Fibroblast of skin of scalp (primary cell): ENCODE measurements at regions not wholly inside any gene's neighbourhood (a gene's known extent, or its start where the extent isn't known, plus 50 kb on each side); places are given as distances from the start of the nearest gene placed in this dataset.
A peak's percentile ranks its signal among the peaks of the same experiment; 100 is the strongest.

Experiments used
- DNase-seq: peaks from one replicate; pipeline ENCODE4 v3.0.0-alpha.2; 2013

DNA sequence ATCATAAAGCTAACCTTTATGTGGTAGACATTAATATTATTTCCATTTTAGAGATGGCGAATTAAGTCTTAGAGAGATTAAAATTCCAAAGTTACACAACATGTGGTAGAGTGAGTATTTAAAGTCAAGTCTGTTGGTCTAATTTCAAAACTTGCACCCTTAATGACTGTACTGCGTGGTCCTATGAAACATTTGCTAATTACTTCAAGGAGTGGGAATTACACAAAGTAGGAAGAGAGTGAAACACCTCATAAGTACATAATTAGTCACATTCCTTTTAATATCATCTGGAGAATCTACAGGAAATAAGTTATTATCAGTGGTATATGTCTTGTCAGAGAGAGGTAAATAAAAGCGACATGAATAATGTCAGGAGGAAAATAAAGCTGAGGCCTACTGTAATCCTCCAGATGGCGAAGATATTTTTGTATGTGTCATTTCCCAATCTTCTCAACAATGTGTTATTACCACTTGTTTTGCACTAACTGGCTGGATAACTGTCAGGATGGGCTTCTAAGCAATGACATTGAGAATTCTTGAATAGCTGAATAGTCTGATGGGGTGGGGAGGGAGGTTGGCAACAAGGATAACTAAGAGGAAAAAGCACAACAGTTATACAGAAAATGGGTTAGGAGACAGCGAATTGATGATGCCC is 95.5 kb downstream of the TNFSF18 start:
- DNase-seq, result peak; percentile 93

DNA sequence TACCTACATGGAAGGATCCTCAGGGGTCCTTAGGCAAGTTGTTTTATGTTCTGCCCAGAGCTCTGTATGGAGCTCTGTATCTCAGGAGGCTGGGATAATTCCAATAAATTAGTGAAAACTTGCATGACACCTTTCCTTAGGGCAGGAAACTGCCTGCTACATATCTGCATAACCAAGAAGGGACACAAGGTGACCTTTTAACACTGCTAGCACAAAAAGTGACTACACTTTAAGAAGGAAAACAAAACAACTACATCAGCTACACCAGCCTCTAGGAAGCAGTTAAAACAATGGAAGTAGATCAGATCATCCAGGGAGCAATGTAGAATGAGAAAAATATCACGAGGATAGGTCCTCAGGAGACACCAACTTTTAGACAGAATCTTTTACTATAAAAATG is 93.9 kb downstream of the TNFSF18 start:
- DNase-seq, result no peak

DNA sequence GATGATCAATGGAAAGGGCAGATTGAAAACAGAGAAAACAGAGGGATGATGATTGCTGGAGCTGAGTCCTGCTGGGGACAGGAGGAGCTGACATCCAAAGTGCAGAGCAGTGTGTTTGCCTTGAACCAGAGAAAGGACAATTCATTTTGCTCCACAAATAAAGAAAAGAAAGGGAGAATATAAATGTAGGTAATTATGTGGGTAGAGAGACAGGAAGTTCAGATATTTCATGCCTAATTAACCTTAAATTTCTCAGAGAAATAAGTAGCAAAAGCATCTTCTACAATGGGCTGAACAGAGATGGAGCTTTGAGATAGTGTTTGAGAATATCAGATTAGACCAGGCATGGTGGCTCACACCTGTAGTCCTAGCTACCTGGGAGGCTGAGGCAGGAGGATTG is 93.2 kb downstream of the TNFSF18 start:
- DNase-seq, result no peak

DNA sequence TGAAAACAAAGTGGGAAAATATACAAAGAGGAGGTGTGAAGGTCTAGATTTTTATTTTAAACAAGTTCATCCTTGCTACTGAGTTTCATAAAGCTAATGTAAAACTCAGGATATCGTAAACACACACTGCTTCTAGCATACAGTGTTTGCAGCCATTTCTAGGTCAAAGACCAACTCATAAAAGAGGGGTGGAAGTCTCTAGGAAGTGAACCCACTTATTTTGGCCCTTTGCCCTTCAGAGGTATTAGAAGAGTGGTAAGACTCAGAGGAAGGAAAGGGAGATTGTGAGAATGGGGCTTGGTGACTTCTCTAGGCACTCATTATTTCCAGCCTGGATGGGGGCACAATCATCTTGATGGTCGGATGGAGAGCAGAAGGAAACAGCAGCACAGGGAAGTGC is 91.2 kb downstream of the TNFSF18 start:
- no peak for DNase-seq

DNA sequence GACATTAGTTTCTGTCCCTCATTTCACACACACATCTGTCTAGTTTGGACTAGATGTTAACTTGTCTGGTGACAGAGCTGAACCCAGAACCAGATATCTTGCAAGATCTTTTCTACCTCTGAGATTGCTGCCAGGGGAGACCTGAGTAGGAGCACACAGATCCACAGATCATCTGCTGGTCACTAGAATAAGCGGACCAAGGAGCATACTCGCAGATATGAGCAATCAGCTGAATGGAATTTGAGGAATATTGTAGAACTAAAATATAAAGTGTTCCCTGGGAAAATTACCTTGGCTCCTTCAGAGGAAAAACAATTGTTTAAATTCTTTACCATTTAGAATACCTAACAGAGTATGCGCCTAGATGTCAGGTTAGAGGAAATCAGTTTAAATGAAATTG is 90.7 kb downstream of the TNFSF18 start:
- peak; percentile 62 for DNase-seq

DNA sequence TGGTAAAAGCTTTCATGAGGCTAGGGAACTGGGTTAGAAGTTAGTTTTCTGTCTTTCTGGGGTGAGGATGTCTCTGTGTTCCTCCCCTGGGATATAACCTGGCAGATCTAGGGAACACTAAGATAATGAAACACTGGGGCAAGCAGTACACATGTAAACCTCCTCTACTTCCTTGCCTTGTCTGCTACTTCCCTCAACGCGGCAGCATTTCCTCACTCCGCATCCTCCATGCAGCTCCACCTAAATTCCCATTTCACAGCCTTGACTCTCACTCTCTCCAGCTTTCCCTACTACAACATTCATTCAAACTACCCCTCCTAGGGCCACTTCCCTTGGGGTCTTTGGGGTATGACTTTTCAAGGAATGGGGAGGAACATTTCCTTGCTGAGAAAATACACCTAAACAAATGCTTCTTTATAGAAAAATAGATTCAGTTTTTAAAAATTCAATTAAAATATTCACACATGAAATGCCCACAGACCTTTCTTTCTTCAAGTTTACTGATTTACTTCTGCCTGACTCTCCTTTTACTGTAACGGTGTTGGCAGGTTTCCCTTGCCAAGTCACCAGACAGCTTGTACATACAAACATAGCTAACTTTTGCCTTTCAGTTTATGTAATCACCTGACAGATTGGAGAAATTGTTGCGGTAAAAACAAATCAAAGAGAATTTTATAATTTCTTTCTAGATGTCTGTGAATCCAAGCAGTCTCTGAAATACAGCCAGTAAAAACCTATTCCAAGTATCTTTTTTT is 90.1 kb downstream of the TNFSF18 start:
- no peak for DNase-seq

DNA sequence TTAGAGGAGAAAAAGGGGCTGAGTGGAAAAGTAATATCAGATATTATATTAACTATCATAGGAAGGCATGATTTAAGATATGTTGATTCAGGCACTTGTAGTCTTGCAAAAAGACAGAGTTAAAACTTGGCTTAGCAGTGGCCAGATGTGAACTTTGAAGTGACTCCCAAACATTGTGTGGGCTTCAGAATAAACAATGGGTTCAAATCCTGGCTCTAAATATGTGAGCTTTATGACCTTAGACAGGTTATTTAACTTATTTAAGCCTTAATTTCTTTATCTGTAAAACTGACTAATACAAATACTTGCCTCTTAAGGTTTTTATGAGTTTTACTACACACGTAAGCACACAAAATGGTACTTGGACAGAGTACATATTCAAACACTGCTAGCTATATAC is 85.9 kb downstream of the TNFSF18 start:
- DNase-seq, result no peak

DNA sequence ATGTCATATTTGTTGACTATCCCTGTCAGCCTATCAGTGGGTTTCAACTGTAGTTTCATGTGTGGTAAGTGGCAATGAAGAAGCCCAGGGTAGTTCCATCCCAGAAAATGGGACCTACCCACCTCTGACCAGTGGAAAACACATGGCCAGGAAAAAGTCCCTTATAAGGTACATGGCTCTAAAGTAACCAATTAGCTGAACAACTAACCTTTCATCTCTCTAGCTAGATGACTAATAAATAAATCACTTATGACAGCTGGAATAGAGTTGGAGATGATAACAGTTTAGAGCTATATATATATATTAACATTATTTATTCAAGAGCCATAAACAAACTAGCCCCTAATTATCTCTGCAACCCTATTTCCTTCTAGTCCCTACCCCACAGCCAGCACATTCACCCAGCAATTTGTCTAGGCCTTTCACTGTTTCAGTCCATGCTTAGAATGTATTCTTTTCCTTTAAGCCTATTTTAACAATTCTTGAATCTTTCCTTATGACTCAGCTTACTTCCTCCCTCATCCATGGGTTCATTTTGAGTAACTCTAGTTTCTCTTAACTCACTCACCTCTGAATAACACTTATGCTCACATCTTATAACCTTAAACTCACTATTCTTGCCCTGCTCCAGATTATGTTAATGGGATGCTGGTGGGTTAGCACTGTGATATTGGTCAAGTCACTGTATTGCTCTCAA is 83.7 kb downstream of the TNFSF18 start:
- DNase-seq, result no peak

DNA sequence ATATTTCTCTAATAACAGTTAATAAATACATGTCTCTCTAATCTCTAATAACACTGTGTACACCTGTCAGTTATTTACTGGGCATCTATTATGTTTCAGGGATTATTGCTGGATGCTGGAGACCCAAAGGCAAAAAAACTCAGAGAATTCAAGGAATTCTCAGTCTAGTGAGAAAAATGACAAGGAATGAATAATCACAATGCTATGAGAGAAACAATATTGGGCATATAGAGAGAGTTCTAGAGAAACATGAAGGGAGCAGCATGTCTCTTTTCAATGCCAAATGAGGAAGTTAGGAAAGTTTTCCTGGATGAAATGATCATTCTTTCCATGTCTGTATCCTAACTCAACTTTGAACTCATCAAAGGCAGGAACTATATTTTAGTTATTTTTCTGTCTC is 82.8 kb downstream of the TNFSF18 start:
- peak; percentile 70 for DNase-seq

DNA sequence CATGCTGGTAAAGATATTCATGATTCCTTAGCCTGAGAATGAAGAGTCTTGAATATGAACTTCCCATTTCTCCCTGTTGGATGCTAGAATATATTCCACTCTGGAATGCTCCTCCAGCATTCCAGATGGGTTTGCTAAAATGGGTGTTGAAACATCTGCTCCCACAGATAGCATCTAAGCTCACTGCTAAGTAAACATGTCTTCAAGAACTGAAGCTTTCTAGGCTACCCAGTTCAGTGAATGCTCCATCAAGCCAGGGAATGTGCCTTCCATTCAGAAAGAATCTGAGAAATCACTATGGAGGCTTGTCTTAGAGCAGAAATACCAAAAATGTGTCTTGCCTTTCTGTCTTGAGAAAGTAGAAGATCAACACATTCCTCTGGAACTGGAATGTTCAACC is 81.1 kb downstream of the TNFSF18 start:
- peak; percentile 98 for DNase-seq

DNA sequence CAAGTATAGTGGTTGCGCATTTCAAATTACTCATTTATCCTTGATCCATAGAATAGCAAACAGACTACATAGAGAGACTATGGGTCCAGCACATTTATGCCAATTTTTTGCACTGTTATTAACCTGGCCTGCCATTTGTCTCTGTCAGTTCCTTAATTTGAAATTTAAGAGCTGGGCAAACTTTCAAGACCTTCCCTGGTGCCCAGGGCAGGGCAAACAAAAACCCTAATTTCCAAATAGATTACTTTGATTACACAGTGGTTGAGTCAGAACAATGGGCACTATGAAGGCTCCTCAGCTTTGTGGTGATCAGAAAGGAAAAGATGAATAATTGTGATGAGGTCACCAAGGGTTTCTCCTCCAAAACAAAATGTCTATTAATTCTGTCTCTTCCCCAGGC is 80.6 kb downstream of the TNFSF18 start:
- no peak for DNase-seq

DNA sequence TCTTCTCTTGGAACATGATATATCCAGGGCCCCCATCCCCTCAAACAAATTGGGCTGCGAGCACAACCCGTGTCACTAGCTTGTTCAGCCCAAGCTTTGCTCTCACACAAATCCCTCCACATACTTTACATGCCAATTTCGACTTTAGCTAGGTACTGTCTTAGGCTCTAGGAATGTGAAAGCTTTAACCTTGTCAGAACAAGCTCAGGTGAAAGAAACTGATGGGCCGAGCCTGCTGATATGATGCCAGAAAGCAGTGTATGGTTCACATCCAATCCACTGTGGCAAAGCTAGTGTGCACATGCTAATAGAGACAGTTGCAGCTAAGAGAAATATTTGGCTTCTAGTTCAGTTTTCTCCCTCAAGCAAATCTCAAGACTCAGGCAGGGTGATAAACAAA is 79.5 kb downstream of the TNFSF18 start:
- no peak for DNase-seq

DNA sequence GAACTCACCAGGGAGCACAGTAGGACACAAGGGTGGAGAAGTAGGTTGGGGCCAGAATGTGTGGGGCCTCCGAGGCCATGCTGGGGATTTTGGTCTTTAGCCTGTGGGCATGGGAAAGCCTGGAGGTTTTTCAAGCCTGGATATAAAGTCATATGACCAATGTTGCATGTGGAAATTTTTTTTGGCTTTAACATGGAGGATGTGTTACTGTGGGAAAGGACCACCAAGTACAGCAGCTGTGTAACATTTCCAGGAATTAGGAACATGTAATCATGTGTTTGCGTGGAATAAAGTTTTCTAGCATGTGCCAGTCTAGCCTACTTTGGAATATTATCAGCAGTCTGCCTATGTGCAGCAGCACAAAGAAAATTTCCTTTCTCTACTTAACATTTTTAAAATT is 78.5 kb downstream of the TNFSF18 start:
- DNase-seq, result no peak

DNA sequence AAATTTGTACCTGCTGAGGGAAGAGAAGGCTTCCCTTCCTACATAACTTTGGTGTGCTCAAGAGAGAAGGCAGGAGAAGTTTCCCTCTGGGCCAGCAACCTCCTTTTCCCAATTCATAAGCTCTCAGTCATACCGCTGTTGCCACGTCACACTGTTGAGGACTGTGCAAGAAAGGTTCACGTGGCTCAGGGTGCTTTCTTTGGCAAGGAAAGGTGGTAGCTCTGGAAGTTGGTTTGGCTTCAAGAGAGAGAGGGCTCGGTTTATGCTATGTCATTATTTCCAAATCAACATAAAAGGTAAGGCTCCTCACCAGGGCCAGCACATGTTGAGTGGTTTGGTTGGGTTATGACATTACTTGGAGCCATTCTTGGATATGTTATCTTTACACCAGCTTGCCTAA is 77.3 kb downstream of the TNFSF18 start:
- DNase-seq, result no peak

DNA sequence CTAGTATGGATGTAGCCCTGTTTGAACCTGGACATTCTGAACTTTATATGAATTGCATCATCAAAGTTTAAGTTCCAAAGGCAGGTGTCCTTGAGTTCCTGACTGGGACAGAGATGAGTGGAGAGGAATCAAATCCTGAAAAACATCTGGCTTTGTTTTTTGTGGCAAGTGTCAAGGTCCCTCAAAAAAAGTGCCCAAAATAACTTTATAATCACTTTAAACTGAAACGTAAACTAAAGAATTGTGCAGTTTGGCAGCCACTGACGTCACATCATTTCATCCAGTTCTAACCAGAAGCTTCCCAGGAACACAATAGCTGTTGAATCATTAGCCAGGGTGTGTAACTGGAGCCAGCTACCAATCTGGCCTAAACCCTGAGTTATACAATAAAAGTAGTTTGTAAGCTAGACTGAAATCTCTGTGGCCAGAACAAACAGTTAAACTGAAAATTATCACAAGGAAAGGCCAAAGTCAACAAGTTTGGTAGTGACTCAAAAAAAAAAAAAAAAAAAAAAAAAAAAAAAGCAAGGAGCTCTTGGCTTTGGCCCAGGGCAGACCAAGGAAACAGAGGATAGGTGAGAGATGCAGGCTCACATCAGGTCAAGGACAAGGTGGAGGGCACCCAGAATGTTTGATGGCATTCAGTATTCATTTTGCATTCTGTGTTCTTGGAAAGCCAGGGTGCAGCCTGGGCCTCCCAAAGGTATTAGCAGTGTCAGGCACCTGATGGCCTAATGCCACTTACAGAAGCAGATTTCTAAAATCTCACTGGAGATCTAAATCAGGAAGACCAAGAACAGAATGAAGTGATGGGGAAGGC is 74.3 kb downstream of the TNFSF18 start:
- DNase-seq, result peak; percentile 72

DNA sequence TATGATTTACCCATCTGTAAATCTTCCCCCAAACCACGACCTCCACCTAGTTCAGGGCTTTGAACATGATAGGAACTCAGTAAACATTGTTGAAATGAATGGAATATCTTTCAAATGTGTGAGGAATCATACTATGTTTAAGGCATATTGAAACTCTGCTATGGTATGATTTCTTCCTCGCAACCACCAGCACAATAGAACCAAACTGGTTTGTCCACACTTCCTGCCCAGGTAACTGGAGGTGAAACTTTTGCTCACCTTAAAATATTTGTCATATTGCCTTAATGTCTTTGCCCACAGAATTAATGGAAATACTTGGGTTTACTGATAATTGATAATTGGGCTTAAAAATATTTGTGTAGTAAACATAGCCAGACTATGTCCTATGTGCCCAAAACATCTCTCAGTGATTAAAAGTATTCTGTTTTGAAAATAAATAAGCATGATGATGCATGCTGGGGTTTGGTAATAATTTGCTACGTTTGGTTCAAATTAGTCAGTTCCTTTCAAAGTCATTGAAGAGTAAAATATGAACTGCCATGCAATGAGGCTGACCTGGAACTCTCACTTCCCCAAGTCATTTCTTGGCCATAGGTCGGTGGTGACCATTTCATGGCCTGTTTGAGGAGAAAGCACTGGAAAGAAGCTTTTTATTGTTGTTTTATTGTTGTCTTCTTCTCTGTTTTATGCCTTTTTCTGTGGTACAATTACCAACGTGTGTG is 73.3 kb downstream of the TNFSF18 start:
- DNase-seq, result no peak

DNA sequence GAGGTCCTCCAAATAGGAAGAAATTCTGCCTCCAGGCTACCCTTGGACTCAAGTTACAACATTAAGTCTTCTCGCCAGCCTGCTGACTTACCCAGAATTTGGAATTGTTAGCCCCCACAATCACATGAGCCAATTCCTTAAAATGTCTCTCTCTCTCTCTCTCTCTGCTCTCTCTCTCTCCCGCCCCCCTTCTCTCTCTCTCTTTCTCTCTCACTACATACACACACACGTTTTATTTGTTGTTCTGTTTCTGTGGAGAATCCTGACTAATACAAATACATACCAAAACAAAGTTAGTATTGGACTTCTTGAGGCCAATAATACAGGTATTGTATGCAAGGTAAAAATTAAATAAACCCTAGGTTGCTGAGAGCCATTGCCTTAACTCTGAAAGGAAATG is 72.1 kb downstream of the TNFSF18 start:
- no peak for DNase-seq

DNA sequence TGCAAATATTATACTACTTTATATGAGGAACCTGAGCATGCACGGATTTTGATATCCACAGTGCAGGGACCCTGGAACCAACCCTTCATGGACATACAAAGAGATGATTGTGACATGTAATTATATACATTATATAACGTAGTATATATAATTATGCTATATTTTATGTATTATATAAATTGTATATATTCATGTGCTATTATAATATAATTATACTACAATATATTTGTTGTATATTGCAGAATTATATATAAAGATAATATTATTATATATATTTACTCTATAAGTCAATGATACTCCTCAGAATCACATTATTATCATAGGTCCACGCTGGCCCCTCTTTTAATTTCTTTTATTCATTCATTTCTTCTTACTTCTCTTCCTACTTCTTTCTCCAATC is 70.9 kb downstream of the TNFSF18 start:
- no peak for DNase-seq

DNA sequence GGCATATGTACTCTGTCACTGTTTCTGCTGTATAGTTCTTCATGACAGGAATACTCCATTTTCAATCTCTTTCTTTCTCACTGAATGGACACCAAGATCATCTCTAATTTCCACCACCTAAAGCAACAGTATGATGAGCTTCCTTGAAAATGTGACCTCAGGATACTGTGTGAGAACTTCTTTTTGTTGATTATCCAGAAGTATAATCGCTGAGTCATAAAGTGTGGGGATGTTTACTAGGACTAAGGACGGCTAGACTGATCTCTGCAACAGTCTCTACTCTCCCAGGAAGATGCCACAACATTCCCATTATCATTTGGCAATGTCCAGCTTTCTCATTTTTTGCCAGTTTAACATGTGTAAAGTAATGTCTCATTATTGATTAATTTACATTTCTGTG is 70.3 kb downstream of the TNFSF18 start:
- DNase-seq, result no peak

DNA sequence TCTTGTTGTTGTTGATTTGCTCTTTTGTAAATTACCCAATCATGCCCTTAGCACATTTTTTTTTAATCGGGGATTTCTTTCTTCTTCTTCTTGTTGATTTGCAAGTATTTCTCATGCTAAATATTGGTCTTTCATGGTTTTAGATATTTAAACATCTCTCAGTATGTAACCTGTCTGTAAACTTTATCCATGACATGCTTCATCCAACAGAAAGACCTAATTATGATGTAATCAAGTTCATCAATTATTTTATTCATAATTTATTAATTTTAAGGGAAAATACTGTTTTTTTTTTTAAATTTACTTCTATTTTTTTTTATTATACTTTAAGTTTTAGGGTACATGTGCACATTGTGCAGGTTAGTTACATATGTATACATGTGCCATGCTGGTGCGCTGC is 69.8 kb downstream of the TNFSF18 start:
- DNase-seq, result no peak
